SK-N-SH (cell line): ENCODE measurements at regions not wholly inside any gene's neighbourhood (a gene's known extent, or its start where the extent isn't known, plus 50 kb on each side); places are given as distances from the start of the nearest gene placed in this dataset.

Experiments
- CTCF ChIA-PET: fragments of 300-600, 350-600 bp; formaldehyde crosslinking; extraction: SDS; loops from one replicate; lab custom pipeline; 2021; lab: Yijun Ruan, JAX
- POLR2A ChIA-PET: fragments of 350-600 bp; sonication (Branson Sonifier 250); formaldehyde crosslinking; extraction: SDS; loops from one replicate; lab custom pipeline; 2020; ENCODE audit warnings: antibody characterized with exemption, inconsistent platforms; lab: Yijun Ruan, JAX
- DNase-seq: peaks from one replicate; pipeline ENCODE4 v3.0.0; 2012
- H2AFZ ChIP-seq: fragments of 200-600 bp; sonication (generic); 2 replicates; pipeline ENCODE4 v1.8.1; 2016; ENCODE audit warnings: antibody characterized with exemption, mild to moderate bottlenecking, low read depth
- H3F3A ChIP-seq: fragments of 200-600 bp; sonication (generic); replicated peaks from 2 replicates; pipeline ENCODE3; 2016; ENCODE audit warnings: antibody characterized with exemption, mild to moderate bottlenecking; ENCODE audit not compliant: insufficient read depth
- H3K27ac ChIP-seq, 2 experiments: fragments of 200-500 bp in 1 of 2; fragments of 200-600 bp in 1 of 2; sonication (Bioruptor generic) in 1 of 2; sonication (generic), shearing (Covaris generic) in 1 of 2; 2 replicates each; pipeline versions ENCODE4 v1.5.1 to v1.6.1; 2014 to 2016; ENCODE audit warnings: low read depth in 2 of 2, inconsistent platforms in 1 of 2, low read length in 1 of 2, mild to moderate bottlenecking in 1 of 2, mixed read lengths in 1 of 2
- H3K27me3 ChIP-seq: fragments of 200-600 bp; sonication (generic), shearing (Covaris generic); 2 replicates; pipeline ENCODE4 v1.6.1; 2016; ENCODE audit warnings: mixed run types; ENCODE audit not compliant: insufficient read depth
- H3K36me3 ChIP-seq, 2 experiments: fragments of 200-500 bp in 1 of 2; fragments of 200-600 bp in 1 of 2; sonication (Bioruptor generic) in 1 of 2; sonication (generic) in 1 of 2; replicated peaks in 1 of 2; 2 replicates each; pipeline versions ENCODE3 to v1.5.1; 2014 to 2016; ENCODE audit warnings: low read length in 1 of 2, mild to moderate bottlenecking in 1 of 2; ENCODE audit not compliant: insufficient read depth in 2 of 2, control insufficient read depth in 1 of 2
- H3K4me1 ChIP-seq, 2 experiments: fragments of 200-500 bp in 1 of 2; fragments of 200-600 bp in 1 of 2; sonication (Bioruptor generic) in 1 of 2; sonication (generic), shearing (Covaris generic) in 1 of 2; 2 replicates each; pipeline versions ENCODE4 v1.5.1 to v1.6.1; 2014 to 2016; ENCODE audit warnings: low read depth in 1 of 2, low read length in 1 of 2, mixed run types in 1 of 2; ENCODE audit not compliant: insufficient read depth in 2 of 2, control insufficient read depth in 1 of 2
- H3K4me2 ChIP-seq: fragments of 200-600 bp; sonication (generic), shearing (Covaris generic); 2 replicates; pipeline ENCODE4 v1.6.1; 2017; ENCODE audit warnings: mixed run types
- H3K4me3 ChIP-seq, 2 experiments: fragments of 200-500 bp in 1 of 2; fragments of 200-600 bp in 1 of 2; sonication (Bioruptor generic) in 1 of 2; sonication (generic), shearing (Covaris generic) in 1 of 2; 2 replicates each; pipeline versions ENCODE4 v1.5.1 to v1.8.1; 2014 to 2016; ENCODE audit warnings: low read depth in 2 of 2, inconsistent platforms in 1 of 2, low read length in 1 of 2, mild to moderate bottlenecking in 1 of 2, mixed read lengths in 1 of 2, moderate library complexity in 1 of 2
- H3K79me2 ChIP-seq: fragments of 200-600 bp; sonication (generic); 2 replicates; pipeline ENCODE4 v1.8.1; 2017; ENCODE audit warnings: mild to moderate bottlenecking; ENCODE audit not compliant: insufficient read depth
- H3K9ac ChIP-seq: fragments of 200-600 bp; sonication (generic); 2 replicates; pipeline ENCODE4 v1.6.1; 2017; ENCODE audit warnings: mixed run types
- H3K9me2 ChIP-seq: fragments of 200-600 bp; sonication (generic); 2 replicates; pipeline ENCODE4 v1.6.1; 2017; ENCODE audit warnings: mixed run types
- H3K9me3 ChIP-seq: fragments of 200-600 bp; sonication (generic); 2 replicates; pipeline ENCODE4 v1.6.1; 2017; ENCODE audit warnings: mixed run types, mild to moderate bottlenecking, moderate library complexity
- H4K20me1 ChIP-seq: fragments of 200-600 bp; sonication (generic); 2 replicates; pipeline ENCODE4 v1.6.1; 2017; ENCODE audit warnings: mild to moderate bottlenecking, mixed run types; ENCODE audit not compliant: insufficient read depth
- ELF1 ChIP-seq: IDR thresholded peaks from 2 replicates; pipeline ENCODE4 v1.4.0; 2012
- FOSL2 ChIP-seq: IDR thresholded peaks from 2 replicates; pipeline ENCODE4 v1.4.0; 2012; ENCODE audit warnings: low read depth, mild to moderate bottlenecking, moderate library complexity, borderline replicate concordance
- FOXM1 ChIP-seq: IDR thresholded peaks from 2 replicates; pipeline ENCODE4 v1.4.0; 2012; ENCODE audit warnings: low read depth, mild to moderate bottlenecking
- IRF3 ChIP-seq: fragments of 150-350 bp; IDR thresholded peaks from 2 replicates; pipeline ENCODE4 v1.6.1; 2016; ENCODE audit warnings: mild to moderate bottlenecking, low read depth, low read length
- MEF2A ChIP-seq: IDR thresholded peaks from 2 replicates; pipeline ENCODE4 v1.4.0; 2012; ENCODE audit warnings: low read depth, borderline replicate concordance
- NRF1 ChIP-seq: IDR thresholded peaks from 2 replicates; pipeline ENCODE4 v1.6.1; 2012; ENCODE audit warnings: low read depth, mild to moderate bottlenecking, low read length
- POLR2AphosphoS5 ChIP-seq: IDR thresholded peaks from 2 replicates; pipeline ENCODE4 v1.6.1; 2012; ENCODE audit warnings: low read depth, low read length
- RCOR1 ChIP-seq: fragments of 150-350 bp; IDR thresholded peaks from 2 replicates; pipeline ENCODE4 v1.6.1; 2017; ENCODE audit warnings: antibody characterized with exemption, low read length
- REST ChIP-seq: IDR thresholded peaks from 2 replicates; pipeline ENCODE4 v1.6.1; 2012; ENCODE audit warnings: mild to moderate bottlenecking, low read depth, low read length, moderate library complexity
- RFX5 ChIP-seq: IDR thresholded peaks from 2 replicates; pipeline ENCODE4 v1.6.1; 2012; ENCODE audit warnings: mild to moderate bottlenecking, improper control_type of control experiment, low read length
- SIN3A ChIP-seq: IDR thresholded peaks from 2 replicates; pipeline ENCODE4 v1.6.1; 2012; ENCODE audit warnings: low read depth, mild to moderate bottlenecking, low read length, moderate library complexity, borderline replicate concordance
- SMC3 ChIP-seq: IDR thresholded peaks from 2 replicates; pipeline ENCODE4 v1.6.1; 2012; ENCODE audit warnings: low read depth, low read length, improper control_type of control experiment
- TAF1 ChIP-seq: IDR thresholded peaks from 2 replicates; pipeline ENCODE4 v1.6.1; 2012; ENCODE audit warnings: low read depth, mild to moderate bottlenecking, low read length, moderate library complexity, borderline replicate concordance
- USF2 ChIP-seq: fragments of 150-350 bp; IDR thresholded peaks from 2 replicates; pipeline ENCODE4 v1.6.1; 2017; ENCODE audit warnings: antibody characterized with exemption, low read length, low read depth, borderline replicate concordance
- ZBTB33 ChIP-seq: IDR thresholded peaks from 2 replicates; pipeline ENCODE4 v1.4.0; 2012; ENCODE audit warnings: low read depth, borderline replicate concordance
- WGBS: methylation state at CpG from one replicate; pipeline ENCODE4 v1.1.6; 2017; ENCODE audit warnings: low lambda C conversion rate; 5-methylcytosine and 5-hydroxymethylcytosine counted together

GRCh38 chr2:12507295-12507694 is 209.4 kb upstream of the TRIB2 start:
- no peak for TF ChIP-seq IRF3
- no peak for TF ChIP-seq SIN3A
- no peak for TF ChIP-seq POLR2AphosphoS5
- no peak for TF ChIP-seq TAF1
- no peak for TF ChIP-seq USF2
- no peak for TF ChIP-seq MEF2A
- TF ChIP-seq FOSL2 = no peak
- Histone ChIP-seq H3K4me2 (no peak overlapping the region), H3F3A (no peaks in the 10 kb centered on the region), H3K4me1 (peaks cover 0 to 2% of the 10 kb centered on the region in 2 experiments; a peak in 2 of 4 replicates), H3K9ac (no peak overlapping the region), H3K27ac (no peak overlapping the region), H4K20me1 (no peaks in the 10 kb centered on the region), H2AFZ (no peak overlapping the region), H3K9me3 (no peaks in the 10 kb centered on the region), H3K79me2 (no peaks in the 10 kb centered on the region), H3K9me2 (no peaks in the 10 kb centered on the region), H3K36me3 (no peaks in the 10 kb centered on the region), H3K4me3 (no peak overlapping the region), H3K27me3 (no peaks in the 10 kb centered on the region)
- CTCF ChIA-PET = no interaction called here
- 61% methylated on average over 7 of the region's 7 CpGs for WGBS
- POLR2A ChIA-PET = no interaction called here
- no peak for DNase-seq

DNA sequence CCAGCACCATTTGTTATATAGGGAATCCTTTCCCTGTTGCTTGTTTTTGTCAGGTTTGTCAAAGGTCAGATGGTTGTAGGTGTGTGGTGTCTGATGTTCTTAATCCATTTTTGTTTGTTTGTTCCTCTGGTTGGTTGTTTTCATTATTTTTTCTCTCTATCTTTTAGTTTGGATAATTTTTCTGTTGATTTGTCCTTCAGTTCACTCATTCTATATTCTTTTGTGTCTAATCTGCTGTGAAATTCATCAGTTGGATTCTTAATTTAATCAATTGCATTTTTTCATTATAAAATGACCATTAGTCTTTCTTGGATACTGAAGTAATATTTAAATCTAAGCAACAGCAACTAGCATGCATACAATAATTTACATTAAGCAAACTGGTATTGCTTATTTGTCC is 206.7 kb upstream of the TRIB2 start:
- Histone ChIP-seq H3K4me3 (no peak overlapping the region), H3K4me2 (no peak overlapping the region), H3K27ac (no peak overlapping the region), H3K9me3 (no peaks in the 10 kb centered on the region), H3K4me1 (peaks cover 8 to 12% of the 10 kb centered on the region in 2 experiments; a peak in 3 of 4 replicates), H3K36me3 (no peaks in the 10 kb centered on the region), H2AFZ (no peak overlapping the region), H3K79me2 (no peaks in the 10 kb centered on the region), H3K9ac (no peak overlapping the region), H3F3A (no peaks in the 10 kb centered on the region), H4K20me1 (no peaks in the 10 kb centered on the region), H3K9me2 (no peaks in the 10 kb centered on the region)
- no peak for DNase-seq
- ChIA-PET POLR2A (no interaction called here), CTCF (interaction anchor here (2.2 kb wide), 1 partner anchor 10 kb away, joined by 9 read pairs; no protein-coding TSS in a partner anchor)
- TF ChIP-seq ZBTB33 (no peak), ELF1 (no peak), RCOR1 (no peak), RFX5 (no peak), SIN3A (no peak), REST (no peak), SMC3 (no peak), FOXM1 (no peak), NRF1 (no peak)
- TF ChIP-seq, all 33 proteins: peak for 0
- H3K27me3 ChIP-seq = no peaks in the 10 kb centered on the region
